ENCODE measurements at regions not wholly inside any gene's neighbourhood (a gene's known extent, or its start where the extent isn't known, plus 50 kb on each side); places are given as distances from the start of the nearest gene placed in this dataset.

GRCh38 chr12:42766754-42767153 is 177.2 kb upstream of the PRICKLE1 start:
- no peak overlapping the region for H3K4me3 ChIP-seq
- 77 to 82% methylated on average over 3 to 4 of the region's 4 CpGs for WGBS, 2 donors (ENCODE audit: low coverage in 1 of 2)
- no peak overlapping the region for H3K27ac ChIP-seq
- ATAC-seq = no peak
- TF ChIP-seq POLR2A (IDR thresholded peaks at IDR 0.05) = no peak
- no peak for TF ChIP-seq POLR2AphosphoS5 (IDR thresholded peaks at IDR 0.05)
- TF ChIP-seq CTCF (IDR thresholded peaks at IDR 0.05) = no peak
- TF ChIP-seq EP300 (IDR thresholded peaks at IDR 0.05) = no peak
- peaks cover 0 to 6% (median 0%) of the 10 kb centered on the region in 3 donors for H3K4me1 ChIP-seq
- H3K27me3 ChIP-seq = no peaks in the 10 kb centered on the region
- no peaks in the 10 kb centered on the region for H3K36me3 ChIP-seq
- H3K9me3 ChIP-seq = peaks cover 0 to 2% (median 0%) of the 10 kb centered on the region in 3 donors

- Histone ChIP-seq H3K27ac (no peak overlapping the region), H3K4me3 (no peak overlapping the region), H3K4me1 (peaks cover 0 to 13% (median 0%) of the 10 kb centered on the region in 3 donors), H3K36me3 (no peaks in the 10 kb centered on the region), H3K9me3 (no peaks in the 10 kb centered on the region), H3K27me3 (no peaks in the 10 kb centered on the region)
- no peak for TF ChIP-seq CTCF (IDR thresholded peaks at IDR 0.05)
- no peak for TF ChIP-seq POLR2AphosphoS5 (IDR thresholded peaks at IDR 0.05)
- no peak for TF ChIP-seq POLR2A (IDR thresholded peaks at IDR 0.05)
- TF ChIP-seq EP300 (IDR thresholded peaks at IDR 0.05) = no peak
- WGBS, 2 donors (ENCODE audit: low coverage in 1 of 2) = 85 to 86% methylated on average over 3 of the region's 3 CpGs
- no peak for ATAC-seq
Measured at GRCh38 chr12:42766026-42766425, 176.5 kb upstream of the PRICKLE1 start.

GRCh38 chr12:42763682-42764081 is 174.1 kb upstream of the PRICKLE1 start:
- Histone ChIP-seq H3K4me3 (no peak overlapping the region), H3K36me3 (no peaks in the 10 kb centered on the region), H3K27ac (no peak overlapping the region), H3K27me3 (no peaks in the 10 kb centered on the region), H3K9me3 (no peaks in the 10 kb centered on the region), H3K4me1 (peaks cover 11 to 36% (median 14%) of the 10 kb centered on the region in 3 donors)
- ATAC-seq = no peak
- 50 to 83% methylated on average over 1 to 2 of the region's 4 CpGs for WGBS, 2 donors (ENCODE audit: low coverage in 1 of 2)
- TF ChIP-seq CTCF (IDR thresholded peaks at IDR 0.05) (no peak), POLR2AphosphoS5 (IDR thresholded peaks at IDR 0.05) (no peak), EP300 (IDR thresholded peaks at IDR 0.05) (no peak), POLR2A (IDR thresholded peaks at IDR 0.05) (no peak)

- 56 to 75% methylated on average over 1 of the region's 1 CpG for WGBS, 2 donors (ENCODE audit: low coverage in 1 of 2)
- Histone ChIP-seq H3K36me3 (no peaks in the 10 kb centered on the region), H3K27me3 (no peaks in the 10 kb centered on the region), H3K27ac (no peak overlapping the region), H3K9me3 (no peaks in the 10 kb centered on the region), H3K4me1 (peaks cover 11 to 36% (median 14%) of the 10 kb centered on the region in 3 donors), H3K4me3 (no peak overlapping the region)
- no peak for ATAC-seq
- no peak for TF ChIP-seq CTCF (IDR thresholded peaks at IDR 0.05)
- TF ChIP-seq EP300 (IDR thresholded peaks at IDR 0.05) = no peak
- TF ChIP-seq POLR2AphosphoS5 (IDR thresholded peaks at IDR 0.05) = no peak
- TF ChIP-seq POLR2A (IDR thresholded peaks at IDR 0.05) = no peak
Measured at GRCh38 chr12:42762395-42762925, 172.9 kb upstream of the PRICKLE1 start.

- TF ChIP-seq POLR2AphosphoS5 (IDR thresholded peaks at IDR 0.05) = no peak
- no peak for TF ChIP-seq CTCF (IDR thresholded peaks at IDR 0.05)
- no peak for TF ChIP-seq POLR2A (IDR thresholded peaks at IDR 0.05)
- TF ChIP-seq EP300 (IDR thresholded peaks at IDR 0.05) = no peak
- ATAC-seq = no peak
- WGBS, 2 donors (ENCODE audit: low coverage in 1 of 2) = 80 to 86% methylated on average over 3 to 4 of the region's 4 CpGs
- H3K4me1 ChIP-seq = peaks cover 11 to 36% (median 14%) of the 10 kb centered on the region in 3 donors
- H3K4me3 ChIP-seq = no peak overlapping the region
- H3K27ac ChIP-seq = no peak overlapping the region
- no peaks in the 10 kb centered on the region for H3K27me3 ChIP-seq
- H3K36me3 ChIP-seq = no peaks in the 10 kb centered on the region
- no peaks in the 10 kb centered on the region for H3K9me3 ChIP-seq
Measured at GRCh38 chr12:42761601-42762350, 172.2 kb upstream of the PRICKLE1 start.
